ENCODE measurements at regions not wholly inside any gene's neighbourhood (a gene's known extent, or its start where the extent isn't known, plus 50 kb on each side); places are given as distances from the start of the nearest gene placed in this dataset.

- intact Hi-C loops (cut with DNase I, micrococcal nuclease), result no loop called here
- Histone ChIP-seq H3K4me1 (ENCODE audit: low read depth) (no peaks in the 10 kb centered on the region), H3K4me3 (no peak overlapping the region), H3K9me3 (no peaks in the 10 kb centered on the region), H3K36me3 (ENCODE audit: low read depth) (no peaks in the 10 kb centered on the region)
- DNase-seq (no peak), ATAC-seq (no peak)
- TF ChIP-seq CTCF (IDR thresholded peaks at IDR 0.05), result no peak
These were observed 68.9 kb downstream of the NCR2 start for GRCh38 chr6:41404182-41404845.

DNA sequence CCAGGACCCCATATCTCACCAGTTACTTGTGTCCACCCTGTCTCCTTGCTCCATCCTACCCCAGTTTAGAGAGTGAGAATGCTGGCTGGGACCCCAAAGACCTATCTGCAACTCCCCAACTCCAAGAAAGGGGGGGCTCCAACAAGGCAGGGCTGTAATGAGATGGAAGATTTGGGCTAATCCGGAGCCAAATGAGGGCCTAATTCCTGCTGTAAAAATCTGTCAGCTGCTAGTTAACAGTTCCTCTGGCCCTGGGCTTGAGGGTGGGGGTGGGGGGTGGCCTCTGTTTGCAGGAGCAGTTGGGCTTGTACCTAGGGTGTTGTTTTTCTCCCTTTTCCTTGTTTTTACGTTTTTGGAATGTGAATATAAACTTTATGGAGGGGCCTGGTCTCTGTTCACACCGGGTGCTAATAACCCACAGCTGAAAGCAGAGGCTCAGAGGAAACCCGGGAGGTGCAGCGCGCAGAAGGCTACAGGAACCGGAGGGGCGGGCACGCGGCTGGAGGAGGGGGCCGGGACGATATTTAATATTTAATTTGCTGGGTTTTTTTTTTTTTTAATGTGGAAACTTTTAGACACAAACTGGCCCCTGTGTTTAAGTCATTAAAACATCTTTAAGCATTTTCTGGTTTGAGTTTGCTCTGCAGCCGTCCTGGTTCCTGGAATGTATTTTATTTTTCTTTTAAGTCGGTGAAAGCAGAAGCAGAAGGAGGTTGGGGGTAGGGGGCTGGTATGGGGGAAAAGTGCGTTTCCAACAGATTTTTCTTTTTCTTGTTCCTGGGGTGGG, 70.7 kb downstream of the NCR2 start:
- no peak for TF ChIP-seq CTCF (IDR thresholded peaks at IDR 0.05)
- DNase-seq, result no peak
- intact Hi-C loops (cut with DNase I, micrococcal nuclease), result no loop called here
- H3K4me1 ChIP-seq (ENCODE audit: low read depth), result no peaks in the 10 kb centered on the region
- no peak for ATAC-seq
- H3K4me3 ChIP-seq, result no peak overlapping the region
- H3K36me3 ChIP-seq (ENCODE audit: low read depth), result no peaks in the 10 kb centered on the region
- H3K9me3 ChIP-seq, result no peaks in the 10 kb centered on the region

GRCh38 chr6:41406728-41407489, 71.5 kb downstream of the NCR2 start:
- DNase-seq (no peak), ATAC-seq (no peak)
- no peak overlapping the region for H3K4me3 ChIP-seq
- no peaks in the 10 kb centered on the region for H3K36me3 ChIP-seq (ENCODE audit: low read depth)
- intact Hi-C loops (cut with DNase I, micrococcal nuclease), result no loop called here
- no peak for TF ChIP-seq CTCF (IDR thresholded peaks at IDR 0.05)
- no peaks in the 10 kb centered on the region for H3K4me1 ChIP-seq (ENCODE audit: low read depth)
- H3K9me3 ChIP-seq, result no peaks in the 10 kb centered on the region

- Histone ChIP-seq H3K4me3 (no peak overlapping the region), H3K4me1 (ENCODE audit: low read depth) (no peaks in the 10 kb centered on the region), H3K36me3 (ENCODE audit: low read depth) (no peaks in the 10 kb centered on the region), H3K9me3 (no peaks in the 10 kb centered on the region)
- TF ChIP-seq CTCF (IDR thresholded peaks at IDR 0.05), result no peak
- DNase-seq, result no peak
- ATAC-seq, result no peak
- intact Hi-C loops (cut with DNase I, micrococcal nuclease), result no loop called here
These were observed 73.2 kb downstream of the NCR2 start for GRCh38 chr6:41408576-41408975.

DNA sequence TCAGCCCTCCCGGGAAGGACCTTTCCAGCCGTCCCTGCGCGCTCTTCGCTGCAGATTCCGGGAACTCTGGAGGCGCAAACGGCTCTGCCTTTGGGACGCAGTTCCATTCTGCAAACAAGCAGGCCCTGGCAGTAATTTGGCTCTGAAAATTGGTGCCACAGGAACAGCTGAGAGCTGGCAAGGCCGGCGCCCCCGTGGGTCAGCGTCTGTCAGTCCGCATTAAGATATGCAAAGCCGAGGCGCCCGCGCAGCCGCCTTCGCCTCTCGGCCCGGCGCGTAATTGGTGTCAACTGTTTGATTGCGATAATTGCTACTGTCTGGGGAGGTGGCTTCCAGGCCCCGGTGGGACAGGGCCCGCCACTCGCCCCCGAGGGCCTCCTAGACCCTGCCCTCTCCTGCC, 73.6 kb downstream of the NCR2 start:
- Histone ChIP-seq H3K4me3 (no peak overlapping the region), H3K4me1 (ENCODE audit: low read depth) (no peaks in the 10 kb centered on the region), H3K36me3 (ENCODE audit: low read depth) (no peaks in the 10 kb centered on the region), H3K9me3 (no peaks in the 10 kb centered on the region)
- DNase-seq (no peak), ATAC-seq (no peak)
- intact Hi-C loops (cut with DNase I, micrococcal nuclease), result no loop called here
- no peak for TF ChIP-seq CTCF (IDR thresholded peaks at IDR 0.05)

Data from mucosa of descending colon (tissue), 3 donors.